ENCODE measurements at regions not wholly inside any gene's neighbourhood (a gene's known extent, or its start where the extent isn't known, plus 50 kb on each side); places are given as distances from the start of the nearest gene placed in this dataset.

- no peak for TF ChIP-seq POLR2AphosphoS5 (IDR thresholded peaks at IDR 0.05; ENCODE audit: low read depth, low read length)
- TF ChIP-seq, protein P1, sequence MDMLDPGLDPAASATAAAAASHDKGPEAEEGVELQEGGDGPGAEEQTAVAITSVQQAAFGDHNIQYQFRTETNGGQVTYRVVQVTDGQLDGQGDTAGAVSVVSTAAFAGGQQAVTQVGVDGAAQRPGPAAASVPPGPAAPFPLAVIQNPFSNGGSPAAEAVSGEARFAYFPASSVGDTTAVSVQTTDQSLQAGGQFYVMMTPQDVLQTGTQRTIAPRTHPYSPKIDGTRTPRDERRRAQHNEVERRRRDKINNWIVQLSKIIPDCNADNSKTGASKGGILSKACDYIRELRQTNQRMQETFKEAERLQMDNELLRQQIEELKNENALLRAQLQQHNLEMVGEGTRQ (IDR thresholded peaks at IDR 0.05; ENCODE audit: borderline replicate concordance, low read depth, low read length): no peak
- TF ChIP-seq, protein P2, sequence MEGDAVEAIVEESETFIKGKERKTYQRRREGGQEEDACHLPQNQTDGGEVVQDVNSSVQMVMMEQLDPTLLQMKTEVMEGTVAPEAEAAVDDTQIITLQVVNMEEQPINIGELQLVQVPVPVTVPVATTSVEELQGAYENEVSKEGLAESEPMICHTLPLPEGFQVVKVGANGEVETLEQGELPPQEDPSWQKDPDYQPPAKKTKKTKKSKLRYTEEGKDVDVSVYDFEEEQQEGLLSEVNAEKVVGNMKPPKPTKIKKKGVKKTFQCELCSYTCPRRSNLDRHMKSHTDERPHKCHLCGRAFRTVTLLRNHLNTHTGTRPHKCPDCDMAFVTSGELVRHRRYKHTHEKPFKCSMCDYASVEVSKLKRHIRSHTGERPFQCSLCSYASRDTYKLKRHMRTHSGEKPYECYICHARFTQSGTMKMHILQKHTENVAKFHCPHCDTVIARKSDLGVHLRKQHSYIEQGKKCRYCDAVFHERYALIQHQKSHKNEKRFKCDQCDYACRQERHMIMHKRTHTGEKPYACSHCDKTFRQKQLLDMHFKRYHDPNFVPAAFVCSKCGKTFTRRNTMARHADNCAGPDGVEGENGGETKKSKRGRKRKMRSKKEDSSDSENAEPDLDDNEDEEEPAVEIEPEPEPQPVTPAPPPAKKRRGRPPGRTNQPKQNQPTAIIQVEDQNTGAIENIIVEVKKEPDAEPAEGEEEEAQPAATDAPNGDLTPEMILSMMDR (IDR thresholded peaks at IDR 0.05): no peak
- TF ChIP-seq SIN3A (IDR thresholded peaks at IDR 0.05; ENCODE audit: borderline replicate concordance, low read depth, low read length): no peak
Observed at GRCh38 chr3:780505-780904, 312.3 kb upstream of the CNTN6 start.
